ENCODE measurements at regions not wholly inside any gene's neighbourhood (a gene's known extent, or its start where the extent isn't known, plus 50 kb on each side); places are given as distances from the start of the nearest gene placed in this dataset.

- no peaks in the 10 kb centered on the region for H3K79me2 ChIP-seq (ENCODE audit: control insufficient read depth, insufficient read depth, low read length, poor library complexity)
- no peak overlapping the region for H2BK5ac ChIP-seq (ENCODE audit: low read depth, low read length, poor library complexity)
- no peaks in the 10 kb centered on the region for H3K4me1 ChIP-seq (ENCODE audit: control insufficient read depth in 1 of 2, insufficient read depth in 2 of 2, low read length in 2 of 2)
- no peaks in the 10 kb centered on the region for H3K79me1 ChIP-seq (ENCODE audit: low read length)
- H4K91ac ChIP-seq (ENCODE audit: low read depth, low read length) = no peak overlapping the region
- no peak overlapping the region for H2AK5ac ChIP-seq (ENCODE audit: low read length)
- H3K27me3 ChIP-seq (ENCODE audit: insufficient read depth, low read length) = no peaks in the 10 kb centered on the region
- no peak overlapping the region for H3K27ac ChIP-seq (ENCODE audit: low read depth, low read length)
- no peak overlapping the region for H3K23ac ChIP-seq (ENCODE audit: low read length)
- no peak overlapping the region for H3K4me2 ChIP-seq (ENCODE audit: low read length)
- H4K12ac ChIP-seq (ENCODE audit: low read depth, low read length) = no peak overlapping the region
- H2AFZ ChIP-seq (ENCODE audit: insufficient read depth, low read length, poor library complexity) = no peak overlapping the region
- DNase-seq = no peak
- H3K4me3 ChIP-seq (ENCODE audit: low read depth, low read length) = no peak overlapping the region
- H2BK12ac ChIP-seq (ENCODE audit: low read length) = no peak overlapping the region
- H3K18ac ChIP-seq (ENCODE audit: low read length) = no peak overlapping the region
- WGBS (ENCODE audit: extremely low coverage, insufficient coverage, insufficient read length) = no CpG with 5 or more reads among the region's 1 CpG
- no peaks in the 10 kb centered on the region for H3K9me3 ChIP-seq (ENCODE audit: insufficient read depth, low read depth, low read length)
- no peak overlapping the region for H2BK120ac ChIP-seq (ENCODE audit: insufficient read depth, low read length, poor library complexity)
- H3K4ac ChIP-seq (ENCODE audit: low read depth, low read length) = no peak overlapping the region
- H3K9ac ChIP-seq (ENCODE audit: low read length) = no peak overlapping the region
- no peak overlapping the region for H4K8ac ChIP-seq (ENCODE audit: low read depth, low read length)
- no peak overlapping the region for H3K14ac ChIP-seq (ENCODE audit: low read length)
- H3K36me3 ChIP-seq (ENCODE audit: control insufficient read depth in 1 of 2, insufficient read depth in 2 of 2, low read length in 2 of 2) = no peaks in the 10 kb centered on the region
Measured at GRCh38 chr9:82783045-82783444, 279.9 kb downstream of the RASEF start.

DNA sequence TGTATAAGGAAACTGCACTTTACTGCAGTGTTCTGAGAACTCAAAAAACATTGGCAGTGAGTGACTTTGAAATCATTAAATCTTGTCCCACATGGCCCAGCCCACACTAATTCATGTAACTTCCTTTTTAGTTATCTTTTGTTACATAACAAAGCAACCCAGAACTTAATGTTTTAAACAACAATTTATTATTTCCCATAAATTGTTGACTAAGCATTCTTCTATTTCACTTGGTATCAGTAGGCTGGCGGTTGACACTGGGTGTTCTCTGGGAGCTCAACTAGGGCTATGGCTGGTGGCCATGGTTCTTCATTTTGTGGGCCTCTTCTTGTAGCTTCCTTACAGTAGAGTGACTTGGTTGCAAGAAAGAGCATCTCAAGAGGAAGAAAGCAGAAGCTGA, 278.4 kb downstream of the RASEF start:
- WGBS (ENCODE audit: extremely low coverage, insufficient coverage, insufficient read length) = no CpG with 5 or more reads among the region's 1 CpG

GRCh38 chr9:82789155-82789824, 273.7 kb downstream of the RASEF start:
- Histone ChIP-seq H3K9me3 (ENCODE audit: insufficient read depth, low read depth, low read length) (no peaks in the 10 kb centered on the region), H2BK5ac (ENCODE audit: low read depth, low read length, poor library complexity) (no peak overlapping the region), H2AK5ac (ENCODE audit: low read length) (no peak overlapping the region), H3K36me3 (ENCODE audit: control insufficient read depth in 1 of 2, insufficient read depth in 2 of 2, low read length in 2 of 2) (no peaks in the 10 kb centered on the region), H3K23ac (ENCODE audit: low read length) (no peak overlapping the region), H3K79me2 (ENCODE audit: control insufficient read depth, insufficient read depth, low read length, poor library complexity) (no peaks in the 10 kb centered on the region), H3K14ac (ENCODE audit: low read length) (no peak overlapping the region), H3K9ac (ENCODE audit: low read length) (no peak overlapping the region), H3K79me1 (ENCODE audit: low read length) (no peaks in the 10 kb centered on the region), H3K27ac (ENCODE audit: low read depth, low read length) (no peak overlapping the region), H4K8ac (ENCODE audit: low read depth, low read length) (no peak overlapping the region), H3K18ac (ENCODE audit: low read length) (no peak overlapping the region), H4K12ac (ENCODE audit: low read depth, low read length) (no peak overlapping the region), H3K4ac (ENCODE audit: low read depth, low read length) (no peak overlapping the region), H4K91ac (ENCODE audit: low read depth, low read length) (no peak overlapping the region), H3K27me3 (ENCODE audit: insufficient read depth, low read length) (no peaks in the 10 kb centered on the region), H3K4me3 (ENCODE audit: low read depth, low read length) (no peak overlapping the region), H2BK120ac (ENCODE audit: insufficient read depth, low read length, poor library complexity) (no peak overlapping the region), H2AFZ (ENCODE audit: insufficient read depth, low read length, poor library complexity) (no peak overlapping the region), H3K4me1 (ENCODE audit: control insufficient read depth in 1 of 2, insufficient read depth in 2 of 2, low read length in 2 of 2) (no peaks in the 10 kb centered on the region), H3K4me2 (ENCODE audit: low read length) (no peak overlapping the region), H2BK12ac (ENCODE audit: low read length) (no peak overlapping the region)
- no CpG with 5 or more reads among the region's 6 CpGs for WGBS (ENCODE audit: extremely low coverage, insufficient coverage, insufficient read length)
- no peak for DNase-seq

More for the DNA sequence above, 278.4 kb downstream of the RASEF start:
- Histone ChIP-seq H3K9me3 (ENCODE audit: insufficient read depth, low read depth, low read length) (no peaks in the 10 kb centered on the region), H3K18ac (ENCODE audit: low read length) (no peak overlapping the region), H3K79me1 (ENCODE audit: low read length) (no peaks in the 10 kb centered on the region), H3K27me3 (ENCODE audit: insufficient read depth, low read length) (no peaks in the 10 kb centered on the region), H4K12ac (ENCODE audit: low read depth, low read length) (no peak overlapping the region), H2BK5ac (ENCODE audit: low read depth, low read length, poor library complexity) (no peak overlapping the region), H3K4me2 (ENCODE audit: low read length) (no peak overlapping the region), H3K14ac (ENCODE audit: low read length) (no peak overlapping the region), H2AK5ac (ENCODE audit: low read length) (no peak overlapping the region), H3K36me3 (ENCODE audit: control insufficient read depth in 1 of 2, insufficient read depth in 2 of 2, low read length in 2 of 2) (no peaks in the 10 kb centered on the region), H2BK120ac (ENCODE audit: insufficient read depth, low read length, poor library complexity) (no peak overlapping the region), H2BK12ac (ENCODE audit: low read length) (no peak overlapping the region), H3K9ac (ENCODE audit: low read length) (no peak overlapping the region), H3K4me1 (ENCODE audit: control insufficient read depth in 1 of 2, insufficient read depth in 2 of 2, low read length in 2 of 2) (no peaks in the 10 kb centered on the region), H4K8ac (ENCODE audit: low read depth, low read length) (no peak overlapping the region), H3K79me2 (ENCODE audit: control insufficient read depth, insufficient read depth, low read length, poor library complexity) (no peaks in the 10 kb centered on the region), H2AFZ (ENCODE audit: insufficient read depth, low read length, poor library complexity) (no peak overlapping the region), H3K4ac (ENCODE audit: low read depth, low read length) (no peak overlapping the region), H3K23ac (ENCODE audit: low read length) (no peak overlapping the region), H3K27ac (ENCODE audit: low read depth, low read length) (no peak overlapping the region), H3K4me3 (ENCODE audit: low read depth, low read length) (no peak overlapping the region), H4K91ac (ENCODE audit: low read depth, low read length) (no peak overlapping the region)
- DNase-seq = no peak

DNA sequence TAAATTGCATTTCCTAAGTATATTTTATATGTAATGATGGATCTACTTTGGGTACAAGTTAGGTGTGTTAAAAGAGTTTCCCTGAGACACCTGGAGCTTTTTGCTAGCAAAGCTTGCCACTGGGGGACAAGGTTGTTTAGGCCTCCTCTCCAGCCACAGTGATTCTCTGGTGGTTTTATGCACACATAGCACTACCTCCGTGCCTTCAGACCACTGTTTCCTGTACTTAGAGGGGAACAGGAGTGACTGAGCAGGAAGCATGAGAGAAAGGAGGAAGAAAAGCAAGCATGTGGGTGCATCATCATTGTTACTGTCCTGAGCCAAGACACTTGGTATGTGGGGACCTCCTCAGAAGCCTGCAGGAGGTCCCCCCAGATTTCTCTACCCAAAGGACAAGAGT, 272.1 kb downstream of the RASEF start:
- no peaks in the 10 kb centered on the region for H3K36me3 ChIP-seq (ENCODE audit: control insufficient read depth in 1 of 2, insufficient read depth in 2 of 2, low read length in 2 of 2)
- H3K9me3 ChIP-seq (ENCODE audit: insufficient read depth, low read depth, low read length) = no peaks in the 10 kb centered on the region
- H3K23ac ChIP-seq (ENCODE audit: low read length) = no peak overlapping the region
- no peak overlapping the region for H2BK5ac ChIP-seq (ENCODE audit: low read depth, low read length, poor library complexity)
- no peak overlapping the region for H2BK120ac ChIP-seq (ENCODE audit: insufficient read depth, low read length, poor library complexity)
- no peak for DNase-seq
- no peak overlapping the region for H3K9ac ChIP-seq (ENCODE audit: low read length)
- no peak overlapping the region for H3K18ac ChIP-seq (ENCODE audit: low read length)
- no peak overlapping the region for H4K91ac ChIP-seq (ENCODE audit: low read depth, low read length)
- H3K4me3 ChIP-seq (ENCODE audit: low read depth, low read length) = no peak overlapping the region
- H3K4ac ChIP-seq (ENCODE audit: low read depth, low read length) = no peak overlapping the region
- H3K4me2 ChIP-seq (ENCODE audit: low read length) = no peak overlapping the region
- no peak overlapping the region for H2AK5ac ChIP-seq (ENCODE audit: low read length)
- no peak overlapping the region for H4K8ac ChIP-seq (ENCODE audit: low read depth, low read length)
- no peak overlapping the region for H2BK12ac ChIP-seq (ENCODE audit: low read length)
- H3K27ac ChIP-seq (ENCODE audit: low read depth, low read length) = no peak overlapping the region
- H4K12ac ChIP-seq (ENCODE audit: low read depth, low read length) = no peak overlapping the region
- H3K79me2 ChIP-seq (ENCODE audit: control insufficient read depth, insufficient read depth, low read length, poor library complexity) = no peaks in the 10 kb centered on the region
- H3K27me3 ChIP-seq (ENCODE audit: insufficient read depth, low read length) = no peaks in the 10 kb centered on the region
- no peak overlapping the region for H2AFZ ChIP-seq (ENCODE audit: insufficient read depth, low read length, poor library complexity)
- no peaks in the 10 kb centered on the region for H3K79me1 ChIP-seq (ENCODE audit: low read length)
- no CpG with 5 or more reads among the region's 1 CpG for WGBS (ENCODE audit: extremely low coverage, insufficient coverage, insufficient read length)
- no peak overlapping the region for H3K14ac ChIP-seq (ENCODE audit: low read length)
- H3K4me1 ChIP-seq (ENCODE audit: control insufficient read depth in 1 of 2, insufficient read depth in 2 of 2, low read length in 2 of 2) = no peaks in the 10 kb centered on the region

All from trophoblast cell (in vitro differentiated cells and primary cell).